ENCODE measurements at regions not wholly inside any gene's neighbourhood (a gene's known extent, or its start where the extent isn't known, plus 50 kb on each side); places are given as distances from the start of the nearest gene placed in this dataset.
A peak's percentile ranks its signal among the peaks of the same experiment; 100 is the strongest.

DNA sequence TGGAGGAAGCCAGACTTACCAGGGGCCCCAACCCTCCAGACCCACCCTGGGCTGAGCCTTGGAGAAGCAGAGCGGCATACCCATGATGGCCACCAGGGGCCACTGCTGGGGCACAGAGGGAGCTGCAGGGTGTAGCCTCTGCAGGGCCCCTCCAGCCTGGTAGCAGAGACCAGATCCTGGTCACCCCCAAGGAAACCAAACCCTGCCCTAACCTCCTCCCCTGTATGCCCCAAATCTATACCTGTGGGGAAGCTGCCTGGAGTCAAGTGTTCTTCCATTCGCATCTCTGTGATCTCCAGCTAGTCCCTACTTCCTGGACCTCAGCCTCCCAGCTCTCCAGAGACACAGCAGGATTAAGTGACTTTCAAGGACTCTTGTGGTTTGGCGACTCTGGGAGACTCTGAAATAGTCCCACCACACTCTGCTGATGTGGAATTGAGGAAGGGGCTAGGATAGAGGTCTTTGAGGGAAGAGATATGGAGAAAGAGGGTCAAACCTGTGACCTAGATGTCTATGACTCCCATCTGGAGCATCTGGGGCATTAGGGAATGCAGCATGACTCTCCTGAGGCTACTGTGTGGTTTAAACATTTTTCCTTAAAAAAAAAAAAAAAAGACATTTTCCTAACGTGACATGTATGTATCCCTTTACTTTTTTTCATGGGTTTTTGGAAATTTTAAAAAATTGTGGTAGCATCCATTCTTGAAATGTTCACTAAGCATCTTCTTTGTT is 119.2 kb upstream of the IPO9 start:
- DNase-seq (ENCODE audit: low spot score) = peak; percentile 80

DNA sequence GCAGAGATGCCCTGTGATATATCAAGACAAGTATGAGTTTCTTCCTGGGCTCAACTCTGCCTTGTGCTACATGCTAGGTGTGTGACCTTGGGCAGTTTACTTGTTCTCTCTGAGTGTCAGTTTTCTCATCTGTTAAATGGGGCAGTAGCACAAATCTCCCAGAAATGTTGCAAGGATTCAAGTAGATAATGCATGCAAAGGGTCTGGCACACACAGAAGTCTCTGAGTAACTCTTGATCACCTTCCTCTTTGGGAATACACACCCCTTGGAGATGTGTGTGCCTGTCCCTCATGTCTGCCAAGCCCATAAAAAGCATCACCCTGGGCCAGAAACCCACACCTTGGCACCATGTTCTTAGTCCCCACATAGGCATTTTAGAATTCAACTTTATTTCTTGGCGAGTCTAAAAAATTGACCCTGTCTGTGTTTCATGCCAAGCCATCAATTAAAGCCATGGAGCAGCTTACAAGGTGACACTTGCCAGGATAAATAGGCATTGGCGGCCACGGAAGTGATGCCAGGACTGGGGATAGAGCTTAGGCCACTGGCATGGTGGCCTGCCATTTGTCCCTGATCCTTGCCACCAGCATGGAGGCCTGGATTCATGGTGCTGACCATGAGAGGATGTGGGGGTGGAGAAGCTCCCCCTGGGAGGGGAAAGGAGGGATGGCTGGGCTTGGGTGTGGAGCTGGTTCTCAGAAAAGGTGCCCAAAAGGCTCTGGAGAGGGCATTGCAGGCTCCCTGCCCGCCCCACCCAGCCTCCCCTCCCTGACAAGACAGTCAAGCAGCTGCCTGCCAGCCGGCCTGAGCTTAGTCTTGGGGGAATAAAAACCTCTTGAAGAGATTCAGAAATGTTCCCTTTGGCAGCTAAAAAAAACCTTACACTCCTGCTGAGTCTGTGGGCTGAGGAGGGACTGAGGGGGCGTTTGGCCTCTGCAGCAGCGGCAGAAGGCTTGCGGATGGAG is 118.0 kb upstream of the IPO9 start:
- DNase-seq (ENCODE audit: low spot score) = no peak

DNA sequence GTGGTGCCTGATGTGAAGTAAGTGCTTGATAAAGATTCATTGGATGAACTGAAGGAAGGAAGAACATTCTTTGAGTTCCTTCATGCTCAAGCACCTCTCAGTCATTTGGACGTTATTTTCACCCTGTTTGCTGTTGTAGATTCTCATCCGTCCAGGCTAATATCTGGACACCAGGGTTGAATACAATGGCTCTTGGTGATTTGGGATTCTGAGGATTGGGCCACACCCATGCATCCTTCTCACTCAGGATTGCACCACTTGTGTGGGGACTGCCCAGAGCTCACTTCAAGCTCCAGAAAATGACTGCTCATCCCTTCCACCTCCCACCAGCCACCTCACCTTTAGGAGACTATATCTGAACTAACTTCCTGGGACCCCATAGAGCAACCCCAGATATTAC is 117.1 kb upstream of the IPO9 start:
- DNase-seq (ENCODE audit: low spot score) = peak; percentile 30

DNA sequence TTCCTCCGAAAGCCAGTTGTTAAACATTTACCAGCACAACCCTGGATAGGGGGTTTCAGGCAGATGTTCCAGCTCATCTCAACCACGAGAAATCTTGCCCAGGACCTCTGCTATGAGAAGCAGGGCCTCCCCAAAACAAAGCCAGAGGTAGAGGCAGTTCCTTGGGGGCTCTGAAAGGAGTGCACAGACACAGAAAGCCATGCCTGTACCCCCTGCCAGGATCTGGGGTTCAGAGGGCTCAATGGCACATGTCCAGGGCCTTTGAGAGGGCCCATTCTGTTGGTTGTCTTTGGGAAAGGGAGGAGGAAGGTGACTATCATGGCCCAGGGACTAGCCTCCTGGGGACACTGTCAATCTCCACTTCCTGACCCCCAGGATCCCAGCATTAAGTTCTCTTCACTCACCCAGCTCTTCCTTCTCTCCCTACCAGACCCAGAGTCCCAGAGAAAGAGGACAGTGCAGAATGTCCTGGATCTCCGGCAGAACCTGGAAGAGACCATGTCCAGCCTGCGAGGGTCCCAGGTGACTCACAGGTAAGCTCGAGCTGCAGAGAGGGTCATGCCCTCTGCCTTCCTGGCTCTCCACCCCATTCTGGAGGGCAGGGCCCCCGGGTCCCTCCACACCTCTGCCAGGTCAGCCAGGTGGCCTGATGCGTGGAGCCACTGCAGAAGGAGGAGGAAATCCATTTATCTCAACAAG is 116.4 kb upstream of the IPO9 start:
- DNase-seq (ENCODE audit: low spot score) = no peak

DNA sequence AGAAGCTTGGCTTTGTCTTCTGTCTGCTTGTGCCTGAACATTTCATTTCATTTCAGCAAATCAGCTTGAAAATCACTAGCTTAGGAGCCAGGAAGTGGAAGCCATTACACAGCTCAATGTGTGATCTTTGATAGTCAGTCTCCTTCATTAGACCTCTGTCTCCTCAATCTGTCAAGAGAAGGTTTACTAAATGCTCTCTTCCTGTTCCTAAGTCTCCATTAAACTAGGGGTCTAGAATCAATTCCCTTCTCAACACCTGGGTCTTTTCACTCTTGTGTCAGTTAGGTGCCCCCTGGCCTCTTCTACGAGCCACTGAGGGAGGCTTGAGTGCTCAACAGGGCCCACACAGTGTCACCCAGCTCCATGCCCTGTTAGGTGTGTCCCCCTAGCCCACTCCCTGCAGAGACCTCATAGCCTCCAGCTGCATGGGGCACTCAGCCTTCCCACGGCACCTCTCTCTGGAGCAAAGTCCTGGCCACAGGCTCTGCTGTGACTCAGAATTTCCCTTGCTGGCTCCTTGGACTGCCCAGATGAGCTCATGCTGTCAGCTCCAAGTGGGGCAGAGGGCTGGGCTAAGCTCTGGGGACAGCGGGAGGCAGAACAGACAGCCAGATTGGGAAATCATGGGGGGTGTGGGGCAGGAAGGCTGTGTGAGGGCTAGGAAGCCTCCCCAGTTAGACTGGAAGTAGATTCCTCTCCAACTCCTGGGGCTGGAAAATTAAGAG is 115.7 kb upstream of the IPO9 start:
- DNase-seq (ENCODE audit: low spot score) = peak; percentile 92

DNA sequence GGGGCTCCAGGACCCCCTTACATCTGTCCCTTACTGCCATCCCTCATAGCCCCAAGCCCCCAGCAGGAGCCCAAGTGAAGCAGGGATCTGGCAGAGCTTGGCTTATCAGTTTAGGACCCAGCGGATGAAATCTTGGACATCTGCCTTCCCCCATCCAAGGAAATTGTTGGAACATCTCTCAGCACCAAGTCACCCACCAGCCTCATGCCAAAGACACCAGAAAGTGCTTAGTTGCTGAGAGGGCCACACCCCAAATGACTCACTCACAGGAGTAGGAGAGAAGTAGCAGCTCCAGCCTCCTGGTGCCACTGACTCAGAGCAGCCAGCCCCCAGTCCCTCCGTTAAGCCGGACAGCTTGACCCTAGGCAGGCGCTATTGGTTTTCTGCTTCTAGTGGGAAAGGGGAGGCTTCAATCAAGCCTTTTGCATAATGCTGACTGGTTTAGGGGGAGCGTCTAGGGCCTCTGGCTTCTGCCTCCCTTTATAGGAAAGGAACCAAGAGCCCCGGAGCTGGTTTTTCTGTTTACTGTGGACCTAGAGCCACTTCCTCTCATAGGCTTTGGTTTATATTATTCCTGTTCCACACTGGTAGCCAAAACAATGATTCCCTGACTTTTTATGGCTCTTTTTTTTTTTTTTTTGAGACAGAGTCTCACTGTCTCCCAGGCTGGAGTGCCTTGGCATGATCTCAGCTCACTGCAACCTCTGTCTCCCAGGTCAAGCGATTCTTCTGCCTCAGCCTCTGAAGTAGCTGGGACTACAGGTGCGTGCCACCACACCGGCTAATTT is 114.2 kb upstream of the IPO9 start:
- DNase-seq (ENCODE audit: low spot score) = peak; percentile 94

DNA sequence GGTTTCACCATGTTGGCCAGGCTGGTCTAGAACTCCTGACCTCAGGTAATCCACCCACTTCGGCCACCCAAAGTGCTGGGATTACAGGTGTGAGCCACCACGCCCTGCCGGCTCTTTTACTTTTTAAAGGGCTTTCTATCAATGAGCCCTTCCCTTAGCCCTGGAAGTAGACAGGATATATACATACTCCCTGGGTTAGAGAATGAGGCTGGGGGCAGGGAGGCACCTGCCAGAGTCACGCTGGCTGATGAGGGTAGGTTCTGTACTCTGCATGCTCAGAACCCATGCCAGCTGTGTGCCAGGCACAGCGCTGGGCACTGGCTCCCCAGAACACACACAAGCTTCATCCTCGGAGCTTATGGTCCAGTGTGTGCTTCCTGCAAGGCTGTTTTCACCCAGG is 113.6 kb upstream of the IPO9 start:
- no peak for DNase-seq (ENCODE audit: low spot score)

DNA sequence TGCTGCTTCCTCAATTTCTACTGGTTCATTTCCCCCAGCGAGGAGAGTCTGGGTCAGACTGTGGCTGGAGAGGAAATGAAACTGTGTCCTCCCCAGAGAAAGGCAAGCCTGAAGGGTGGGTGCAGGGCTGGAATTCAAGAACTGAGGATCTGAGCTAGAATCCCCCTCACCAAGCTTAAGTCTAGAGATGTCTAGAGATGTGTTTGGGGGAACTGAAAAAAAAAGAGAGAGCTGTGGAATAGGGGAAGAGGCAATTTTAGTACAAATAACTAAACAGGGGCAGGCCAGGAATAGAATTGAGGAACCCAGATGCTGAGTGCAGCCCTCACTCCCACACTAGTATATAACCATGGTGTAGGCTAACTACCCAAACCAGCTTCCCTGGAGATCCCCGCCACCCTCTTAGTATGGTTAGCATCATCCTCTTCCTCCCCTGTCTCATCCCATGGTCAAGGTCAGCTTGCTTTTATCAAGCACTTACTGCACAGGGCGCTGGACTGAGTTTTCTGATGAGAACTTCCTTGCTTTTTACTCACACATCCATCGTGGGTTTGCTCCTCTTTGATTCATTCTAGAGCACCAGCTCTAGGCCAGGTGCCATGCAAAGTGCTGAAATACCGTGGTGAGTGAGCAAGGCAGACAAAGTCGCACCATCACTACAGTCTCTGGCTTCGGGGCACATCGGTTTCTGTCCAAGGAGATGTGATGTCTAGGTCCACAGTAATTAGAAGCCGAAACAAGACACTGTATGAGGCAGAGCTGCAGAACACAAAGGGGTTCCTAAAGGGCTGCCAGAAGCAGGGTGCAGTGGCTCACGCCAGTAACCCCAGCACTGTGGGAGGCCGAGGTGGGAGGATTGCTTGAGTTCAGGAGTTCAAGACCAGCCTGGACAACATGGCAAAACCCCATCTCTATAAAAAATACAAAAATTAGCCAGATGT is 112.9 kb upstream of the IPO9 start:
- DNase-seq (ENCODE audit: low spot score) = no peak

DNA sequence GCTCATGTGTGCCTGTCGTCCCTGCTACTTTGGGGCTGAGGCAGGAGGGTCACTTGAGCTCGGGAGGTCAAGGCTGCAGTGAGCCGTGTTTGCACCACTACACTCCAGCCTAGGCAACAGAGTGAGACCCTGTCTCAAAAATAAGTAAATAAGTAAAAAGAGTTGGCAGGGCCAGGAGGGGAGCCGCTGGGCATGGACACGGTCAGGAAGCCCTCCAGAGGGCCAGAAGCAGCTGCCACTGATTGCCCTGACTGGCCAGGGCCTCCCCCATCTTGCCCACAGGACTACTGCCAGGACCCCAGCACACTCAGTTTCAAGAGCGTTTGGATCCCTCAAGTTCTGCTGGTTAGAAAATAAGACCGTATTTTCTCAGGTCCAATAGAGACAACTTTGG is 112.2 kb upstream of the IPO9 start:
- no peak for DNase-seq (ENCODE audit: low spot score)

DNA sequence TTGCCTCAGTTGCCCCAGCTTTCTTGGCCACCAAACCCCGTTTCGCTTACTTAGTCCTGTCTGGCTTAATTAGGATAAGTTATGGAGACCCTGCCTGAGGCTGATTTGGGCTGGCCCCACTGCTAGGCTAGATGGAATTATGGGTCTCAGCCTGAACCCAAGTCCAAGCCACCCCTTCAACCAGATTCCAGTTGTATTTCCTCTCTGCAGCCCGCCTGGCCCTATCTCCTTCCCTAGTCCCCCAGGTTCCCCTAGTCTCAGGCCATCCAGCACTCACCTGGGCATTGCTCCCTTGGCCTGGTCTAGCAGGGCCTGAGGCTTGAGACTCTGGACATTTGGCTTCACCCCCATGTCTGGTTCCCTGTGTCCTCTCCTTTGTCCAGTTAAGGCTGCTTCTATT is 111.7 kb upstream of the IPO9 start:
- no peak for DNase-seq (ENCODE audit: low spot score)

DNA sequence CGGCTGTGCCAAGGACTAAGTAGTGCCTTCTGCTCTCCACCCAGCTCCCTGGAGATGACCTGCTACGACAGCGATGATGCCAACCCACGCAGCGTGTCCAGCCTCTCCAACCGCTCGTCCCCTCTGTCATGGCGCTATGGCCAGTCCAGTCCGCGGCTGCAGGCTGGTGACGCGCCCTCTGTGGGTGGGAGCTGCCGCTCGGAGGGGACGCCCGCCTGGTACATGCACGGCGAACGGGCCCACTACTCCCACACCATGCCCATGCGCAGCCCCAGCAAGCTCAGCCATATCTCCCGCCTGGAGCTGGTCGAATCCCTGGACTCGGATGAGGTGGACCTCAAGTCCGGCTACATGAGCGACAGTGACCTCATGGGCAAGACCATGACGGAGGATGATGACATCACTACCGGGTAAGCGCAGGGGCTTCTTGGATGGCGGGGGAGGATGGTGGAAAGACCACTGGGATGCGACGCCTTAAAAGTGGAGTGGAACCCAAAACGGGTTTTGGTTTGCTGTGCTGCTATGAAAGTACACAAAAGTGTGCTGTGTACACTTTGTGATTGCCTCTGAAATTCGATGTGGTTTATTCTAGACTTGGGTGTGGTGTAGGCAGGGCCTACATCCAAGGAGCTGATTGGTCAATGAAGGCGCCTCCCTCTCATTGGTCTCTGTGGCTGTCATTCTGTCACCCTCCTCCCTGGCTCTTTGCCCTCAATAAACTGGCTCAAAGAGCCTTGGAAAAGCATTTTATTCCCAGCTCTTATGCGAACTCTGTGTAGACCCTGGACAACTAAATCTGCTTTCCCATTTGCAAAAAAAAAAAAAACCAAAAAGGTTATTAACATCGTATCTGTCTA is 110.4 kb upstream of the IPO9 start:
- no peak for DNase-seq (ENCODE audit: low spot score)

DNA sequence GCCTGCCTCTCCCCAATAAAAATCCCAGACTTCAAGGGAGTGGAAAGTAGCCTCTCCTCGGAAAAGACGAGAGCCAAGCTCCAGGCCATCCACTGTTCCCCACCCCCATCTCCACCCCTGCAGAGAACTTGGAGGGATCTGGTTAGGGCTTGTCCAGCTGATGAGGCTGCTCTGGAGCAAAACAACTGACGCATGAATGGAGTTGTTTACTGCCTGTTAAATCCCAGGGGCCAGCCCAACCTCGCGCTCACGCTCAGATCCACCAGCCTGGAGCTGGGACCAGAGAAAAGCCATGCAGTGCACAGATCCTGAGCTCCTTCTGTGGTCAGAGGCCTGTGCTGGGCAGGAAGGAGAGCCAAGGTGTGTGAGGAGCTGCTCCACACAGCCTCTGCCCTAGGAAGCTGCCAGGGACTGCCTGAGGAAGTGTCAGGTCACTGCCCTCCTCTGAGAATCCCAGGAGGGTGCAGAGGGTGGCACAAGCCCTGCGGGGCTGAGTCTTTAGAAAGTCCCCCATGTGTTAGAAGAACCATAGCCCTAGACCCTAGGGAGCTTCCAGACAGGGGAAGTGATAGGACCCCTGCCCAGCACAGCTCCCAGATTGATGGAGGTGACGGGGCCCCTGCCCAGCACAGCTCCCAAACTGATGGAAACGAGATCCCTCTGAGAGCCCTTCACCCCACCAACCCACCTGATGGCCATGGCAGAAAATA is 109.0 kb upstream of the IPO9 start:
- peak; percentile 82 for DNase-seq (ENCODE audit: low spot score)

DNA sequence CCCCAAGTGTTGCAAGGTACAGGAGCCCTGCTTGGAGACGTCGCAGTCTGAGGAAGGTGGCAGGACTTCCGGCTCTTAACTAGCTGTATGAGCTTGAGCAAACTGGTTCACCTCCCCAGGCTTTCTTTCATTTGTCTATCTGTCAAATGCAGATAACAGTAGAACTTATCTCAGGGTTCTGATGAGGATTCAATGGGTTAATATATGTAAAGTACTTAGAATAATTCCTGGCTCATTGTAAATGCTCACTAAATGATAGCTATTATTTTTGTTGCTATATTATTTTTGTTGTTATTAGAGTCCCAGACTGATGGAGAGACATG is 108.5 kb upstream of the IPO9 start:
- no peak for DNase-seq (ENCODE audit: low spot score)

DNA sequence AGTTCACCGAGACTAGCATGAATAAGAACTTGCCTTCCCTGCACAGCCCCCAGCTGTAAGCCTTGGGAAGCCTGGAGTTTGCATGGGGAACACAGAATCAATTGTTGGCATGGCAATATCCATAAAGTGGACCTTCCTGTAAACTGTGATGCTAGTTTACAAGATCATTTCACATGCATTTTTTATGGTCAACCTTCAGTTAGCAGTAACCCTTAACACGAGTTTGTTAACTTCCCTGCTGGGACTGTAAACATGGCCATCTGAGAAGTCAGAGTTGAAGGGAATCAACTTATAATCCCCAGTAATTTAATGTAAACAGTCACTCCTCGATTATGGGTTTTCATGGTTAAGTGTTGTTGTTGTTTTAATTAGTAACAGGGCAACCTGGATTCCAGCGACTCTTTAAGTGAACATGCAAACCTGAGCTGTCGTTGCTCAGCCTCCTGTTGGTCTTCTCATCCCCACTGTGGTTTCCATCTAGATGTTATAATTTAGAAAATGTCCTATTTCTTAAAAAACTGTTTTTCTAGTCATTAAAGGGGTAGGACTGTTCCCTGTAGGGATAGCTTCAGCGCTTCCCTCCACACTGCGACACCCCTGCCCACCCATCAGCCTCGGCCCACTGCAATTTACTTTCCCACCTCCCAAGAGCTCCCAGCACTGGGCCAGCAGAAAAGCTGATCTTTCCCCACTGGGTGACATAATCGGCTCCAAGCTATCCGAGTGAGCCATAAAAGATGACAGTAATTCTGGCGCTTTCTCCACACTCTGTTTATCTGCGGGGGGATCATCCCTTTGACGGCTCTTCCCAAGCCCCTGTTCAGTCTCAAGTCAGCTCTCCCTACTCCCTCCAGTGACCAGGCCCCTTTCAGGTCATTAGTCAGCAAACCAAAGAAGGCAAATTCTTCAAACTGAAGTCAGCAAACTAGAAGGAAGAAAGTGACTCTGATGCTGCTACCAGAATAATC is 107.6 kb upstream of the IPO9 start:
- peak; percentile 60 for DNase-seq (ENCODE audit: low spot score)

DNA sequence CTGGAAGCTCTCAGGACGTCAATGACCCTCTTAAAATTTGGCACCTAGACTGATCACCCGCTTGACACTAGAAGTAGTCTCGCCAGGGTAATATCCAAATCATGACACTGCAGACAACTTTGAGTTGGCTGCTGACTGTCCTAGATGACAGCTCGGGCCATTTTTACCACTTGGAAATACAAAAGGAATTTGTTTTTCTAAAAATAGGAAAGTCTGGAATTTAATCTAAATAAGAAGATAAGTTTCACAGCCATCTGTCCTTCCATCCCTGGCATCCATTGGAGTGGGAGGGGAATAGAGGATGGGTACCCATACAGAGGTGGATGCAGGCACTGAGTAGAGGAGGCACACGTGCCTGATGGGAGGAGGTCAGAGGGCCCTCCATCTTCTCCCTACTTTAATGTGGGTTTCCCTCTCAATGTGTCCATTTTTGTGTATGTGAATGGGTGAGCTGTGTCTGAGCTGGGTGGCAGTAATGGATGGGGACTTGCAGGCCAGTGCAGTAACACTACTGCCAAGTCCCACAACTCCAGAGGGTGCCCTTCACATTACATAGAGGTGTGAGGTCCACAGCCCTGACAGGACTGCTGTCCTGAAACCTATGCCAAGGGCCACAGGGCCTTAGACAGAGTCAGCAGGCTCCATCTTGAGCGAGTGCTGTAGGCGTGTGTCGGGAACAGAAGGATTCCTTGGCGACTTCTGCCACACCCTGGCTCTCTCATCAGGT is 104.8 kb upstream of the IPO9 start:
- no peak for DNase-seq (ENCODE audit: low spot score)

DNA sequence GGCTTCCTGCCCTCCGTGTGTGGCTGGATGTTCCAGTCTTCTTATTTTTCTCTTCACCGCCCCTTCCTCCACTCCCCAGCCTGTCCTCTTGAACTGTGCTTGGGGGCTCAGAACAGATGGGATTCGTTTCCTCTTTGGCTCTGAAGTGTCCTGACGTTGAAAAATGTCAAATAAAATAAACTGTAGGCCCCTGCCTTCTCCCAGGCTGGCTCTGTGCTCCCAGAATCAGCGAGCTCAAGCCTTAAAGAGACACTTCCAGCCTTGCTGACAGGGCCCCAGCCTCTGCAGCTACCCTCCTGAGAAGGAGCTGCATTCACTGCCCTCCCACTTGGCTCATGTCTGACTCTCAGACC is 104.2 kb upstream of the IPO9 start:
- DNase-seq (ENCODE audit: low spot score) = no peak

DNA sequence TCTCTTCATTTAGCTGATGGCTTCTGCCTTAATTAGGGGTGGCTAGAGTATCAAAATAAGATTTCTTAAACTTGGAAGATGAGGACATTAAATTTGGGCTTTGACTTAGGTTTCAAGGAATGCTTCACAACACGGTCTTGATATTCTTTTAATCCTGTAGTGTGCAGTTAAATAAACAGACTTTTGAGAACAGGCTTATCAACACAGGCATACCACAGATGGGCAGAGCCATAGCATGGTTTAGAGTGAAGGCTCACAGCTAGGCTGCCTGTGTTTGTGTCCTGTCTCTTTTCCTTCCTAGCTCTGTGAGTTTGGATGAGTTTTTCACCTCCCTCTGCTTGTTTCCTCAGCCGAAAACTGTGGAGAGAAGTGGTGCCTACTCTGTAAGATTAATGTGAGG is 102.3 kb upstream of the IPO9 start:
- no peak for DNase-seq (ENCODE audit: low spot score)

All from AG20443 (cell line).